PC-3 (cell line): ENCODE measurements at regions not wholly inside any gene's neighbourhood (a gene's known extent, or its start where the extent isn't known, plus 50 kb on each side); places are given as distances from the start of the nearest gene placed in this dataset.

Source experiments
- CTCF ChIP-seq: fragments of 300-600 bp; sonication (generic); conservative IDR thresholded peaks from 2 replicates; pipeline ENCODE4 v1.5.1; 2017; ENCODE audit warnings: antibody characterized with exemption, low read depth, mild to moderate bottlenecking, low read length
- EZH2 ChIP-seq: fragments of 300-600 bp; sonication (generic); IDR thresholded peaks from one replicate; pipeline ENCODE4 v1.6.1; 2017; ENCODE audit warnings: antibody characterized with exemption, mild to moderate bottlenecking, low read length; ENCODE audit not compliant: unreplicated experiment
- EZH2phosphoT487 ChIP-seq: fragments of 300-600 bp; sonication (generic); IDR thresholded peaks from 2 replicates; pipeline ENCODE4 v1.6.1; 2018; ENCODE audit warnings: mild to moderate bottlenecking, antibody characterized with exemption, low read length, borderline replicate concordance

DNA sequence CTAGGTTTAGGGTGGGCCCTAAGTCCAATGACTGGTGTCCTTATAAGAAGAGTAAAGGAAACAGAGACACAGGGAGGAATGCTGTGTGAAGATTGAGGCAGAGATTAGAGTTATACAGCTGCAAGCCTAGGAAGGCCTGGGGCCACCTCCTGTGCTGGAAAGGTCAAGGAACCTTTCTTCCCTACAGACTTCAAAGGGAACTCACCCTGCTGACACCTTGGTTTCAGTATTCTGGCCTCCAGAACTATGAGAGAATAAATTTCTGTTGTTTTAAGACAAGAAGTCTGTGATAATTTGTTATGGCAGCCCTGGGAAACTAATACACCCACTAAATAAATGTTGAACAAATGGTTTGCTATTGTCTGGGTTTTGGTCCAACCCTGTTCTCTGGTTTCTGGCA is 102.3 kb upstream of the NEUROD1 start:
- TF ChIP-seq CTCF (no peak), EZH2 (no peak), EZH2phosphoT487 (no peak)
